ENCODE measurements at regions not wholly inside any gene's neighbourhood (a gene's known extent, or its start where the extent isn't known, plus 50 kb on each side); places are given as distances from the start of the nearest gene placed in this dataset.

- TF ChIP-seq, protein P1, sequence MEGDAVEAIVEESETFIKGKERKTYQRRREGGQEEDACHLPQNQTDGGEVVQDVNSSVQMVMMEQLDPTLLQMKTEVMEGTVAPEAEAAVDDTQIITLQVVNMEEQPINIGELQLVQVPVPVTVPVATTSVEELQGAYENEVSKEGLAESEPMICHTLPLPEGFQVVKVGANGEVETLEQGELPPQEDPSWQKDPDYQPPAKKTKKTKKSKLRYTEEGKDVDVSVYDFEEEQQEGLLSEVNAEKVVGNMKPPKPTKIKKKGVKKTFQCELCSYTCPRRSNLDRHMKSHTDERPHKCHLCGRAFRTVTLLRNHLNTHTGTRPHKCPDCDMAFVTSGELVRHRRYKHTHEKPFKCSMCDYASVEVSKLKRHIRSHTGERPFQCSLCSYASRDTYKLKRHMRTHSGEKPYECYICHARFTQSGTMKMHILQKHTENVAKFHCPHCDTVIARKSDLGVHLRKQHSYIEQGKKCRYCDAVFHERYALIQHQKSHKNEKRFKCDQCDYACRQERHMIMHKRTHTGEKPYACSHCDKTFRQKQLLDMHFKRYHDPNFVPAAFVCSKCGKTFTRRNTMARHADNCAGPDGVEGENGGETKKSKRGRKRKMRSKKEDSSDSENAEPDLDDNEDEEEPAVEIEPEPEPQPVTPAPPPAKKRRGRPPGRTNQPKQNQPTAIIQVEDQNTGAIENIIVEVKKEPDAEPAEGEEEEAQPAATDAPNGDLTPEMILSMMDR (IDR thresholded peaks at IDR 0.05): no peak
- no peak for TF ChIP-seq POLR2A (IDR thresholded peaks at IDR 0.05)
These were observed 216.6 kb upstream of the KCNJ16 start for GRCh38 chr17:69858460-69858859.
